ENCODE measurements at regions not wholly inside any gene's neighbourhood (a gene's known extent, or its start where the extent isn't known, plus 50 kb on each side); places are given as distances from the start of the nearest gene placed in this dataset.

GRCh38 chr6:132228894-132229293 lies 172.4 kb downstream of the MOXD1 start:
- no peak overlapping the region for H3K4me3 Mint-ChIP-seq
- no peaks in the 10 kb centered on the region for H3K36me3 ChIP-seq (replicated peaks in 1 of 2; ENCODE audit: control insufficient read depth in 1 of 2, insufficient read depth in 2 of 2, low read length in 2 of 2)
- no CpG with 5 or more reads among the region's 1 CpG for WGBS (ENCODE audit: insufficient coverage)
- intact Hi-C loops (cut with micrococcal nuclease): no loop called here
- no peaks in the 10 kb centered on the region for H4K20me1 ChIP-seq (ENCODE audit: insufficient read depth, low read length)
- peaks cover 0 to 4% (median 0%) of the 10 kb centered on the region in 3 donors for H3K27me3 Mint-ChIP-seq (ENCODE audit: low read depth in 3 of 3)
- no peak overlapping the region for H3K9ac ChIP-seq (ENCODE audit: insufficient read depth, low read length, poor library complexity, severe bottlenecking)
- no peaks in the 10 kb centered on the region for H3K4me1 ChIP-seq (ENCODE audit: control insufficient read depth in 1 of 2, insufficient read depth in 2 of 2, low read length in 2 of 2)
- H3K36me3 Mint-ChIP-seq: no peaks in the 10 kb centered on the region
- peaks cover 12 to 26% (median 16%) of the 10 kb centered on the region in 7 donors for H3K9me3 Mint-ChIP-seq
- no peak for TF ChIP-seq CTCF (IDR thresholded peaks at IDR 0.05)
- no peaks in the 10 kb centered on the region for H3K27me3 ChIP-seq (ENCODE audit: control insufficient read depth in 2 of 2, insufficient read depth in 2 of 2, low read length in 2 of 2)
- H3K27ac ChIP-seq (ENCODE audit: low read depth in 1 of 2, low read length in 2 of 2): no peak overlapping the region
- peaks cover 6 to 8% of the 10 kb centered on the region in 2 donors for H3K9me3 ChIP-seq (replicated peaks in 1 of 2; ENCODE audit: control insufficient read depth in 1 of 2, insufficient read depth in 1 of 2, low read length in 2 of 2)
- H3K27ac Mint-ChIP-seq: no peak overlapping the region
- H2AFZ ChIP-seq (ENCODE audit: insufficient read depth, low read depth, low read length, poor library complexity, severe bottlenecking): no peak overlapping the region
- no peaks in the 10 kb centered on the region for H3K79me2 ChIP-seq (ENCODE audit: insufficient read depth, low read length)
- H3K4me2 ChIP-seq (replicated peaks; ENCODE audit: extremely low read depth, low read length, poor library complexity, severe bottlenecking): no peak overlapping the region
- H3K4me3 ChIP-seq (replicated peaks in 1 of 3; ENCODE audit: low read depth in 2 of 3, low read length in 3 of 3): no peak overlapping the region
- H3K4me1 Mint-ChIP-seq: no peaks in the 10 kb centered on the region
- DNase-seq: no peak

GRCh38 chr6:132227904-132228303 lies 173.4 kb downstream of the MOXD1 start:
- H3K9ac ChIP-seq (ENCODE audit: insufficient read depth, low read length, poor library complexity, severe bottlenecking): no peak overlapping the region
- no peaks in the 10 kb centered on the region for H3K4me1 ChIP-seq (ENCODE audit: control insufficient read depth in 1 of 2, insufficient read depth in 2 of 2, low read length in 2 of 2)
- TF ChIP-seq CTCF (IDR thresholded peaks at IDR 0.05): no peak
- peaks cover 12 to 28% (median 18%) of the 10 kb centered on the region in 7 donors for H3K9me3 Mint-ChIP-seq
- DNase-seq: no peak
- H3K27ac Mint-ChIP-seq: no peak overlapping the region
- no peak overlapping the region for H3K4me2 ChIP-seq (replicated peaks; ENCODE audit: extremely low read depth, low read length, poor library complexity, severe bottlenecking)
- no peaks in the 10 kb centered on the region for H4K20me1 ChIP-seq (ENCODE audit: insufficient read depth, low read length)
- no peaks in the 10 kb centered on the region for H3K36me3 Mint-ChIP-seq
- no peaks in the 10 kb centered on the region for H3K4me1 Mint-ChIP-seq
- no peak overlapping the region for H3K4me3 Mint-ChIP-seq
- H3K27me3 Mint-ChIP-seq (ENCODE audit: low read depth in 3 of 3): peaks cover 0 to 4% (median 0%) of the 10 kb centered on the region in 3 donors
- H3K36me3 ChIP-seq (replicated peaks in 1 of 2; ENCODE audit: control insufficient read depth in 1 of 2, insufficient read depth in 2 of 2, low read length in 2 of 2): no peaks in the 10 kb centered on the region
- no peaks in the 10 kb centered on the region for H3K79me2 ChIP-seq (ENCODE audit: insufficient read depth, low read length)
- intact Hi-C loops (cut with micrococcal nuclease): no loop called here
- H3K4me3 ChIP-seq (replicated peaks in 1 of 3; ENCODE audit: low read depth in 2 of 3, low read length in 3 of 3): no peak overlapping the region
- no peak overlapping the region for H2AFZ ChIP-seq (ENCODE audit: insufficient read depth, low read depth, low read length, poor library complexity, severe bottlenecking)
- H3K9me3 ChIP-seq (replicated peaks in 1 of 2; ENCODE audit: control insufficient read depth in 1 of 2, insufficient read depth in 1 of 2, low read length in 2 of 2): peaks cover 6 to 8% of the 10 kb centered on the region in 2 donors
- no peak overlapping the region for H3K27ac ChIP-seq (ENCODE audit: low read depth in 1 of 2, low read length in 2 of 2)
- H3K27me3 ChIP-seq (ENCODE audit: control insufficient read depth in 2 of 2, insufficient read depth in 2 of 2, low read length in 2 of 2): no peaks in the 10 kb centered on the region

All from CD14-positive monocyte (primary cell).